ENCODE measurements at regions not wholly inside any gene's neighbourhood (a gene's known extent, or its start where the extent isn't known, plus 50 kb on each side); places are given as distances from the start of the nearest gene placed in this dataset.

GRCh38 chr6:74651948-74652842, 553.7 kb downstream of the COL12A1 start:
- TF ChIP-seq POLR2AphosphoS5 (IDR thresholded peaks at IDR 0.05) = no peak
- TF ChIP-seq, protein P1, sequence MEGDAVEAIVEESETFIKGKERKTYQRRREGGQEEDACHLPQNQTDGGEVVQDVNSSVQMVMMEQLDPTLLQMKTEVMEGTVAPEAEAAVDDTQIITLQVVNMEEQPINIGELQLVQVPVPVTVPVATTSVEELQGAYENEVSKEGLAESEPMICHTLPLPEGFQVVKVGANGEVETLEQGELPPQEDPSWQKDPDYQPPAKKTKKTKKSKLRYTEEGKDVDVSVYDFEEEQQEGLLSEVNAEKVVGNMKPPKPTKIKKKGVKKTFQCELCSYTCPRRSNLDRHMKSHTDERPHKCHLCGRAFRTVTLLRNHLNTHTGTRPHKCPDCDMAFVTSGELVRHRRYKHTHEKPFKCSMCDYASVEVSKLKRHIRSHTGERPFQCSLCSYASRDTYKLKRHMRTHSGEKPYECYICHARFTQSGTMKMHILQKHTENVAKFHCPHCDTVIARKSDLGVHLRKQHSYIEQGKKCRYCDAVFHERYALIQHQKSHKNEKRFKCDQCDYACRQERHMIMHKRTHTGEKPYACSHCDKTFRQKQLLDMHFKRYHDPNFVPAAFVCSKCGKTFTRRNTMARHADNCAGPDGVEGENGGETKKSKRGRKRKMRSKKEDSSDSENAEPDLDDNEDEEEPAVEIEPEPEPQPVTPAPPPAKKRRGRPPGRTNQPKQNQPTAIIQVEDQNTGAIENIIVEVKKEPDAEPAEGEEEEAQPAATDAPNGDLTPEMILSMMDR (IDR thresholded peaks at IDR 0.05) = no peak

Data from upper lobe of left lung (tissue), 4 donors.